ENCODE measurements at regions not wholly inside any gene's neighbourhood (a gene's known extent, or its start where the extent isn't known, plus 50 kb on each side); places are given as distances from the start of the nearest gene placed in this dataset.

- TF ChIP-seq CTCF (IDR thresholded peaks at IDR 0.05; ENCODE audit: low read depth, low read length) = no peak
- H3K4me3 ChIP-seq (replicated peaks in 1 of 2; ENCODE audit: low read depth in 2 of 2, low read length in 2 of 2) = no peak overlapping the region
- no peak for DNase-seq (ENCODE audit: low read depth in 2 of 2)
Measured at GRCh38 chr20:22795433-22795832, 211.1 kb upstream of the FOXA2 start.

DNA sequence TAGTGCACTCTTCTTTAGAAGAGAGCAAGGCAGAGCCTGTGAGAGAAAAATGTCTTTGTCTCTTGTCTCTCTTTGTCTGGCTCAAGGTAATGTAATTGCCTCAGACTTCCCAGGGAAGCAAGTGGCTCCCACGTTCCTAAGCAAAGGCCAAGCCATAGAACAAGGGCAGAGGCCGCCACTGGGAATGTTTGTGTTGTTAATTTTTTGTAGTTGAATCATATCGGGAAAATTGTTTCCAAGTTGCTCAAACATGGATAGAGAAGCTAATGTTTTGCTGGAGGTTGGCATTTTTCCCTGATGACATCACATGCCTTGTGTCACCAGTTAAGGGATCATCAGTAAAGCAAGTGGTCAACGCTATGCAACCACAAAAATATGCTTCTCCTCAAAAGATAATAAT, 211.5 kb upstream of the FOXA2 start:
- peak; percentile 98 to 99 for DNase-seq (ENCODE audit: low read depth in 2 of 2)
- no peak for TF ChIP-seq CTCF (IDR thresholded peaks at IDR 0.05; ENCODE audit: low read depth, low read length)
- no peak overlapping the region for H3K4me3 ChIP-seq (replicated peaks in 1 of 2; ENCODE audit: low read depth in 2 of 2, low read length in 2 of 2)

- H3K4me3 ChIP-seq (replicated peaks in 1 of 2; ENCODE audit: low read depth in 2 of 2, low read length in 2 of 2) = no peak overlapping the region
- DNase-seq (ENCODE audit: low read depth in 2 of 2) = peak; percentile 59 to 74
- no peak for TF ChIP-seq CTCF (IDR thresholded peaks at IDR 0.05; ENCODE audit: low read depth, low read length)
Measured at GRCh38 chr20:22796469-22797077, 212.2 kb upstream of the FOXA2 start.

- no peak overlapping the region for H3K4me3 ChIP-seq (replicated peaks in 1 of 2; ENCODE audit: low read depth in 2 of 2, low read length in 2 of 2)
- peak; percentile 12 to 27 for DNase-seq (ENCODE audit: low read depth in 2 of 2)
- no peak for TF ChIP-seq CTCF (IDR thresholded peaks at IDR 0.05; ENCODE audit: low read depth, low read length)
Measured at GRCh38 chr20:22797103-22797502, 212.7 kb upstream of the FOXA2 start.

DNA sequence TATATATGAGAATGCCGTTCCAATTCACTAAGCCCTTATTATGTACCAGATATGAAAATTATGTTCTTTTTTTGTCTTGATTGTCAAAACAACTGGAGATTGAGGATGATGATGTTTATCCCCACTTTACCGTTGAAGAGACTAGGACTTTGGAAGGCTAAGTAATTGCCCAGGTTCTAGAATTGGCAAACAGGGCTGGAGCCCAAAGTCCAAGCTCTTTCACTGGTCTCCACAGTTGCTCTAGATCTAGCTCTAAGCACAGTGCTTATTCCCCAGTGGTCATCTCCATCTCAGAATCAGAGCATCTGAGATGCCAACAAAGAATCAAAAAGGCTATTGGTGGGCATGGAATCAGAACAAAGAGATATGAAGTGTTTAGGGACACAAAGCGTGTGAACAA, 215.3 kb upstream of the FOXA2 start:
- no peak overlapping the region for H3K4me3 ChIP-seq (replicated peaks in 1 of 2; ENCODE audit: low read depth in 2 of 2, low read length in 2 of 2)
- TF ChIP-seq CTCF (IDR thresholded peaks at IDR 0.05; ENCODE audit: low read depth, low read length) = no peak
- no peak for DNase-seq (ENCODE audit: low read depth in 2 of 2)

DNA sequence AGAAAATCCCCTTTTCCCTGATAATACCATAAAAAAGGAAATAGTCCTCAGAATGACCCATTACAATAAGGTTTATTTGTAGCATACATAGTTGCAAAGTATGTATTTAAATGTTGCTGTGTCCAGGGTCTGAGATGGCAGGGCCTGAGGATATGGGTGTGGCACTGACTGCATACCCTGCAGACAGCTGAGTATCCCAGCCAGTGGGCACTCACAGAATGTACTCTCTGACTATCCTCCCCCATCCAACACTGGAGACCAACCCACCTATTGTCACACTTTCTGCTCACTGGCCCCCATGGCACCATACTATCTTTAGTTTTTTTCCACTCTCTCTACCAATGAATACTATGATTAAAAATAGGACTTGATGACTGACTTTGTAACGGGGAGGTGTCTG, 215.8 kb upstream of the FOXA2 start:
- TF ChIP-seq CTCF (IDR thresholded peaks at IDR 0.05; ENCODE audit: low read depth, low read length) = no peak
- DNase-seq (ENCODE audit: low read depth in 2 of 2) = no peak
- no peak overlapping the region for H3K4me3 ChIP-seq (replicated peaks in 1 of 2; ENCODE audit: low read depth in 2 of 2, low read length in 2 of 2)

DNA sequence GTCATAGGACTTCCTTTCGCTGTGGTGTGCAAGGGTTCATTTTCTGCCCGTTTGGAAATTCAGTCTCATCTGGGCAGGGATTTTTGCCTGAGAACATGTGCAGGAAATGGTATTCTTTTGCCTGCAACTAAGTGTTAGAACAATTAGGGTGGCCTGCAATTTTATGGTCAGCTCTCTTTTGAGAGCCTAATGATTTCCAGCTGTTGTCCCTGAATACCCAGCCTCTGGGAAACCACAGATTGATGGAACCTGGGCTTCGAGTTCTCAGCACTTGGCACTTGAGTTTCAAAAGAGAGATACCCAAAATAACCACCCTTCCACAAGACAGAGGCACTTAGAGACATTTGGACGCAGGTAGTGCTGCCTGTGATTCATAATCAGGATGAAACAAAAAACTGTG, 217.2 kb upstream of the FOXA2 start:
- peak in 1 of 2 donors; percentile 15 for DNase-seq (ENCODE audit: low read depth in 2 of 2)
- H3K4me3 ChIP-seq (replicated peaks in 1 of 2; ENCODE audit: low read depth in 2 of 2, low read length in 2 of 2) = no peak overlapping the region
- TF ChIP-seq CTCF (IDR thresholded peaks at IDR 0.05; ENCODE audit: low read depth, low read length) = no peak
